ENCODE measurements at regions not wholly inside any gene's neighbourhood (a gene's known extent, or its start where the extent isn't known, plus 50 kb on each side); places are given as distances from the start of the nearest gene placed in this dataset.

DNA sequence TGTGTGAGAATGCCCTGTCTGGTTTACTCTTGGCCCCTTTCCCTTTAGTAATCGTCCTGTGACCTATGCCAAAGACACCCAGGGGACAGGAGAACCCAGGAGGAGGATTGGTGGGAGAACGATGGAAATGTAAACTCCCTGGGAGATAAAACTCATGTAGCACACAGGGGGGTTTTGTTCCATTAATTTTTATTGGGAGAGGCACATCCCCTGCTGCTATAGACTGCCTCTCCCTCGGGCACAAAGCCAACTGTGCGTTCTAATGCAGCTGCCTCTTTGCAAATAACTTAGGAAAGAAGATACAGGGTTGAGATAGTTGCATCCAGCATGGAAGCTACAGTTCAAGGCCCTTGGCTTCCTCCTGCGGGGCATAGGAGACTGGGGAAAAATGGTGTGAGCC, 489.6 kb downstream of the SLC4A3 start (continued):
- TF ChIP-seq SP2 (CRISPR knock-in tag; IDR thresholded peaks at IDR 0.05) (no peak), ZNF766 (CRISPR knock-in tag; IDR thresholded peaks at IDR 0.05; ENCODE audit: borderline replicate concordance) (no peak), ZNF326 (CRISPR knock-in tag; IDR thresholded peaks at IDR 0.05; ENCODE audit: borderline replicate concordance) (no peak), HNRNPK (IDR thresholded peaks at IDR 0.05; ENCODE audit: low read depth, low read length, poor library complexity, severe bottlenecking) (no peak), ZNF33A (CRISPR knock-in tag; IDR thresholded peaks at IDR 0.05; ENCODE audit: borderline replicate concordance) (no peak), POLR2AphosphoS2 (IDR thresholded peaks at IDR 0.05; ENCODE audit: low read depth, low read length) (no peak), ZNF263 (CRISPR knock-in tag; IDR thresholded peaks at IDR 0.05) (no peak), ZNF749 (CRISPR knock-in tag; IDR thresholded peaks at IDR 0.05; ENCODE audit: borderline replicate concordance) (no peak), ZFYVE20 (CRISPR knock-in tag; IDR thresholded peaks at IDR 0.05; ENCODE audit: borderline replicate concordance, low read depth) (no peak)
- TF ChIP-seq, protein P1, sequence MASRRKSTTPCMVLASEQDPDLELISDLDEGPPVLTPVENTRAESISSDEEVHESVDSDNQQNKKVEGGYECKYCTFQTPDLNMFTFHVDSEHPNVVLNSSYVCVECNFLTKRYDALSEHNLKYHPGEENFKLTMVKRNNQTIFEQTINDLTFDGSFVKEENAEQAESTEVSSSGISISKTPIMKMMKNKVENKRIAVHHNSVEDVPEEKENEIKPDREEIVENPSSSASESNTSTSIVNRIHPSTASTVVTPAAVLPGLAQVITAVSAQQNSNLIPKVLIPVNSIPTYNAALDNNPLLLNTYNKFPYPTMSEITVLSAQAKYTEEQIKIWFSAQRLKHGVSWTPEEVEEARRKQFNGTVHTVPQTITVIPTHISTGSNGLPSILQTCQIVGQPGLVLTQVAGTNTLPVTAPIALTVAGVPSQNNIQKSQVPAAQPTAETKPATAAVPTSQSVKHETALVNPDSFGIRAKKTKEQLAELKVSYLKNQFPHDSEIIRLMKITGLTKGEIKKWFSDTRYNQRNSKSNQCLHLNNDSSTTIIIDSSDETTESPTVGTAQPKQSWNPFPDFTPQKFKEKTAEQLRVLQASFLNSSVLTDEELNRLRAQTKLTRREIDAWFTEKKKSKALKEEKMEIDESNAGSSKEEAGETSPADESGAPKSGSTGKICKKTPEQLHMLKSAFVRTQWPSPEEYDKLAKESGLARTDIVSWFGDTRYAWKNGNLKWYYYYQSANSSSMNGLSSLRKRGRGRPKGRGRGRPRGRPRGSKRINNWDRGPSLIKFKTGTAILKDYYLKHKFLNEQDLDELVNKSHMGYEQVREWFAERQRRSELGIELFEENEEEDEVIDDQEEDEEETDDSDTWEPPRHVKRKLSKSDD (CRISPR knock-in tag; IDR thresholded peaks at IDR 0.05; ENCODE audit: low read depth) = no peak
- TF ChIP-seq, protein P2, sequence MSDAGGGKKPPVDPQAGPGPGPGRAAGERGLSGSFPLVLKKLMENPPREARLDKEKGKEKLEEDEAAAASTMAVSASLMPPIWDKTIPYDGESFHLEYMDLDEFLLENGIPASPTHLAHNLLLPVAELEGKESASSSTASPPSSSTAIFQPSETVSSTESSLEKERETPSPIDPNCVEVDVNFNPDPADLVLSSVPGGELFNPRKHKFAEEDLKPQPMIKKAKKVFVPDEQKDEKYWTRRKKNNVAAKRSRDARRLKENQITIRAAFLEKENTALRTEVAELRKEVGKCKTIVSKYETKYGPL (CRISPR knock-in tag; IDR thresholded peaks at IDR 0.05) = no peak

GRCh38 chr2:220120041-220120440, 492.6 kb downstream of the SLC4A3 start:
- CTCF ChIA-PET (ENCODE audit: low intra/inter-chr PET ratio, low total read pairs) = no interaction called here
- WGBS (ENCODE audit: low lambda C conversion rate) = 11% methylated on average over 2 of the region's 2 CpGs
- FAIRE-seq = no peak
- no peak for TF ChIP-seq ZNF335 (CRISPR knock-in tag; IDR thresholded peaks at IDR 0.05)
- no peak for TF ChIP-seq MED8 (CRISPR knock-in tag; IDR thresholded peaks at IDR 0.05; ENCODE audit: insufficient replicate concordance)
- TF ChIP-seq ZNF10 (CRISPR knock-in tag; IDR thresholded peaks at IDR 0.05; ENCODE audit: borderline replicate concordance, low read depth) = no peak
- no peak for TF ChIP-seq MXD1 (CRISPR knock-in tag; IDR thresholded peaks at IDR 0.05)
- TF ChIP-seq GLMP (CRISPR knock-in tag; IDR thresholded peaks at IDR 0.05; ENCODE audit: borderline replicate concordance) = no peak
- TF ChIP-seq FLYWCH1 (CRISPR knock-in tag; IDR thresholded peaks at IDR 0.05) = no peak
- TF ChIP-seq DR1 (CRISPR knock-in tag; IDR thresholded peaks at IDR 0.05) = no peak
- no peak for TF ChIP-seq SRSF4 (IDR thresholded peaks at IDR 0.05; ENCODE audit: low read depth, low read length, poor library complexity, severe bottlenecking)
- TF ChIP-seq ZNF747 (CRISPR knock-in tag; IDR thresholded peaks at IDR 0.05; ENCODE audit: borderline replicate concordance) = no peak

More at GRCh38 chr2:220120041-220120440, 492.6 kb downstream of the SLC4A3 start:
- Histone ChIP-seq H3K27me3 (ENCODE audit: control insufficient read depth in 1 of 2, insufficient read depth in 2 of 2, low read length in 2 of 2) (no peaks in the 10 kb centered on the region), H3K9ac (ENCODE audit: insufficient read depth, low read depth, low read length) (no peak overlapping the region), H3K36me3 (replicated peaks in 1 of 2; ENCODE audit: control insufficient read depth in 1 of 2, insufficient read depth in 2 of 2, low read length in 2 of 2) (no peaks in the 10 kb centered on the region), H3K9me3 (ENCODE audit: low read length) (no peaks in the 10 kb centered on the region), H2AFZ (ENCODE audit: low read length) (no peak overlapping the region), H3K4me1 (ENCODE audit: insufficient read depth, low read length) (no peaks in the 10 kb centered on the region), H3K4me2 (ENCODE audit: low read depth, low read length) (no peak overlapping the region), H3K4me3 (replicated peaks in 1 of 3; ENCODE audit: insufficient read depth in 1 of 3, low read depth in 2 of 3, low read length in 3 of 3) (no peak overlapping the region), H3K79me2 (ENCODE audit: insufficient read depth, low read length) (no peaks in the 10 kb centered on the region), H4K20me1 (ENCODE audit: insufficient read depth, low read length) (no peaks in the 10 kb centered on the region), H3K27ac (ENCODE audit: extremely low read length, insufficient read depth, low read length) (no peak overlapping the region)
- intact Hi-C loops (cut with micrococcal nuclease; ENCODE audit: unreplicated experiment) = no loop called here
- in situ Hi-C loops (cut with HindIII; ENCODE audit: extremely low pct_ligation_motif_present, low pct_unique_long_range_greater_than_20kb) = no loop called here
- POLR2A ChIA-PET = no interaction called here
- no TSS peak for BruUV-seq (replicated peaks)
- ATAC-seq = no peak
- no peak for DNase-seq (ENCODE audit: low spot score)
